Calu3 (cell line): ENCODE measurements at regions not wholly inside any gene's neighbourhood (a gene's known extent, or its start where the extent isn't known, plus 50 kb on each side); places are given as distances from the start of the nearest gene placed in this dataset.

Experiments
- BruUV-seq: library from RNA; stranded (reverse); fragments of 400-500 nt; replicated peaks from 2 replicates; lab custom pipeline; 2021; lab: Mats Ljungman, UMichigan
- CTCF ChIA-PET: fragments of 300-600 bp; sonication (Branson Sonifier 250); formaldehyde crosslinking; loops from one replicate; lab custom pipeline; 2022; ENCODE audit warnings: antibody characterized with exemption; lab: Charles Lee
- DNase-seq: peaks from one replicate; pipeline ENCODE4 v3.0.0; 2022
- H3K27ac Mint-ChIP-seq: one replicate; pipeline ENCODE4 v1.8.0; 2022; ENCODE audit warnings: mixed read lengths; ENCODE audit not compliant: unreplicated experiment
- H3K27me3 Mint-ChIP-seq: one replicate; pipeline ENCODE4 v1.8.0; 2022; ENCODE audit warnings: mixed read lengths; ENCODE audit not compliant: unreplicated experiment
- H3K36me3 Mint-ChIP-seq: one replicate; pipeline ENCODE4 v1.8.0; 2022; ENCODE audit warnings: mild to moderate bottlenecking, moderate library complexity, mixed read lengths; ENCODE audit not compliant: insufficient read depth, unreplicated experiment
- H3K4me1 Mint-ChIP-seq: one replicate; pipeline ENCODE4 v1.8.0; 2022; ENCODE audit warnings: mild to moderate bottlenecking, low read depth, mixed read lengths; ENCODE audit not compliant: unreplicated experiment
- H3K4me3 Mint-ChIP-seq: one replicate; pipeline ENCODE4 v1.8.0; 2022; ENCODE audit warnings: mild to moderate bottlenecking, low read depth, moderate library complexity, mixed read lengths; ENCODE audit not compliant: unreplicated experiment
- H3K9me3 Mint-ChIP-seq: one replicate; pipeline ENCODE4 v1.8.0; 2022; ENCODE audit warnings: low read depth, mixed read lengths; ENCODE audit not compliant: unreplicated experiment
- intact Hi-C: fragments of 100-400 bp; cut with micrococcal nuclease; formaldehyde crosslinking; loops from one replicate; pipeline ENCODE4 v1.10.0; 2022; ENCODE audit not compliant: unreplicated experiment
- TF ChIP-seq, protein P1 (sequence below): fragments of 200-600 bp; IDR thresholded peaks from one replicate; pipeline ENCODE4 v1.8.0; 2022; ENCODE audit warnings: antibody characterized with exemption; ENCODE audit not compliant: unreplicated experiment

DNA sequence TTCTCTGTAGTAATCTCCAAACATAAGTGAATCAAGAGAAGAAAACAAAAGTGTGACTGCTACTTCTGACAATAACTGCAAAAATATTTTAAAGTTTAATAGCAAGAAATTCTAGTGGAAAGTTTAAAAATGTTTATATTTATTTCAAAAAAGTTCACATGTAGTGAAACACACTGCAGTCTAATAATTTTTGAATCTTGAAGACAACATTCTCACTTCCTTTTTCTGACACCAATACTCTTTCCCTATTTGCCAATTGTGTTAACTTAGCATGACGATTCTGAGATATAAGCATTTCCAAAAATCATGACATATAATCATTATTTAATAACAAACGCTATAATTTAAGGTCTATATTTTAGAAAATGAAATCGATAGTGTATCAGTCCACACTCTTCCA is 429.1 kb upstream of the PKDCC start:
- intact Hi-C loops: no loop called here
- H3K27ac Mint-ChIP-seq: no peak overlapping the region
- CTCF ChIA-PET: no interaction called here
- H3K27me3 Mint-ChIP-seq: peaks cover 35% of the 10 kb centered on the region
- no peak for DNase-seq
- H3K4me3 Mint-ChIP-seq: no peak overlapping the region
- TF ChIP-seq, protein P1, sequence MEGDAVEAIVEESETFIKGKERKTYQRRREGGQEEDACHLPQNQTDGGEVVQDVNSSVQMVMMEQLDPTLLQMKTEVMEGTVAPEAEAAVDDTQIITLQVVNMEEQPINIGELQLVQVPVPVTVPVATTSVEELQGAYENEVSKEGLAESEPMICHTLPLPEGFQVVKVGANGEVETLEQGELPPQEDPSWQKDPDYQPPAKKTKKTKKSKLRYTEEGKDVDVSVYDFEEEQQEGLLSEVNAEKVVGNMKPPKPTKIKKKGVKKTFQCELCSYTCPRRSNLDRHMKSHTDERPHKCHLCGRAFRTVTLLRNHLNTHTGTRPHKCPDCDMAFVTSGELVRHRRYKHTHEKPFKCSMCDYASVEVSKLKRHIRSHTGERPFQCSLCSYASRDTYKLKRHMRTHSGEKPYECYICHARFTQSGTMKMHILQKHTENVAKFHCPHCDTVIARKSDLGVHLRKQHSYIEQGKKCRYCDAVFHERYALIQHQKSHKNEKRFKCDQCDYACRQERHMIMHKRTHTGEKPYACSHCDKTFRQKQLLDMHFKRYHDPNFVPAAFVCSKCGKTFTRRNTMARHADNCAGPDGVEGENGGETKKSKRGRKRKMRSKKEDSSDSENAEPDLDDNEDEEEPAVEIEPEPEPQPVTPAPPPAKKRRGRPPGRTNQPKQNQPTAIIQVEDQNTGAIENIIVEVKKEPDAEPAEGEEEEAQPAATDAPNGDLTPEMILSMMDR: no peak
- no peaks in the 10 kb centered on the region for H3K9me3 Mint-ChIP-seq
- no TSS peak for BruUV-seq
- no peaks in the 10 kb centered on the region for H3K36me3 Mint-ChIP-seq
- no peaks in the 10 kb centered on the region for H3K4me1 Mint-ChIP-seq

- CTCF ChIA-PET: no interaction called here
- no TSS peak for BruUV-seq
- Mint-ChIP-seq H3K27ac (no peak overlapping the region), H3K9me3 (no peaks in the 10 kb centered on the region), H3K27me3 (peaks cover 47% of the 10 kb centered on the region), H3K36me3 (no peaks in the 10 kb centered on the region), H3K4me1 (no peaks in the 10 kb centered on the region), H3K4me3 (no peak overlapping the region)
- intact Hi-C loops: no loop called here
- no peak for DNase-seq
- TF ChIP-seq, protein P1: no peak
These were observed 426.7 kb upstream of the PKDCC start for GRCh38 chr2:41621095-41621494.

DNA sequence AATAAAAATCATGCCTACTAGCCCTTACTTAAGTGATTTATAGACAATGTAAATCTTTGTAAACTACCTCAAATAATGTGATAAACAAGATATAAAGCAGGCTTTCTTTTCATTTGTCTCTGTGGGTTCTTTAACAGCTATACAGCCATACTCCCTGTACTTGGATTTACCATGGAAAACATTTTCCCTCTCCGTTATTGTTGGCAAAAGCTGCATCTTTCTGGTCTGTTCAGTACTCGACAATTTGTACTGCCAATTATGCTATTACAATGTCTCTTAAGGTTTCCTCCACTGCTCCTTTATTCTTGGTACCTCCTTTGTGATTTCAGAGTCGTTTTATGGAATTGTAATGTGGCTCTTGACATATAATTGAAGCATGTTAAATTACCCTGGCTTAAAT is 426.3 kb upstream of the PKDCC start:
- intact Hi-C loops: no loop called here
- Mint-ChIP-seq H3K9me3 (no peaks in the 10 kb centered on the region), H3K27me3 (peaks cover 47% of the 10 kb centered on the region), H3K36me3 (no peaks in the 10 kb centered on the region), H3K4me3 (no peak overlapping the region), H3K4me1 (no peaks in the 10 kb centered on the region), H3K27ac (no peak overlapping the region)
- TF ChIP-seq, protein P1: no peak
- no peak for DNase-seq
- CTCF ChIA-PET: no interaction called here
- BruUV-seq: no TSS peak

DNA sequence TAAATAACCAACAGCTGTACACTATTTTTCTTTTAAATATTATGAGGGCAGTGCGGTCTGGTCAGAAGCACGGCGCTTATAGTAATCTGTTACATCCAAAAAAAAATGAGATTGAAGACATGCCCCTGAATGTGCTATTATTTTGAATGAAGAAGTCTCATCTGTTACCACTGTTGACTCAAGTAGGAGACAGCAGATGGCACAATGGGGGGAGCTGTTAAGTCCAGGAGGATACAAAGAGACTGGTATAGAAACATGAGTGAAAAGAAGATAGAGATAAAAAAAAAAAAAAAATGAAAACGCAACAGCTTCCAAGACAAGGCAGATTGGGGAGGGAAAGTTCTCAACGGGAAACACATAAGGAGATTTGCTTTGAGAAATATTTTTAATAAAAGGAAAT is 425.5 kb upstream of the PKDCC start:
- H3K36me3 Mint-ChIP-seq: no peaks in the 10 kb centered on the region
- TF ChIP-seq, protein P1: no peak
- H3K4me1 Mint-ChIP-seq: no peaks in the 10 kb centered on the region
- no peak for DNase-seq
- H3K4me3 Mint-ChIP-seq: no peak overlapping the region
- CTCF ChIA-PET: no interaction called here
- BruUV-seq: no TSS peak
- intact Hi-C loops: no loop called here
- no peaks in the 10 kb centered on the region for H3K9me3 Mint-ChIP-seq
- H3K27ac Mint-ChIP-seq: no peak overlapping the region
- peaks cover 47% of the 10 kb centered on the region for H3K27me3 Mint-ChIP-seq

GRCh38 chr2:41626936-41627335 is 420.9 kb upstream of the PKDCC start:
- no TSS peak for BruUV-seq

More at GRCh38 chr2:41626936-41627335, 420.9 kb upstream of the PKDCC start:
- Mint-ChIP-seq H3K27ac (no peak overlapping the region), H3K27me3 (peaks cover 22% of the 10 kb centered on the region), H3K4me1 (no peaks in the 10 kb centered on the region), H3K4me3 (no peak overlapping the region), H3K36me3 (no peaks in the 10 kb centered on the region), H3K9me3 (no peaks in the 10 kb centered on the region)
- no peak for DNase-seq
- intact Hi-C loops: no loop called here
- TF ChIP-seq, protein P1: no peak
- CTCF ChIA-PET: no interaction called here
